OCI-LY7 (cell line): ENCODE measurements at regions not wholly inside any gene's neighbourhood (a gene's known extent, or its start where the extent isn't known, plus 50 kb on each side); places are given as distances from the start of the nearest gene placed in this dataset.

ENCODE experiments used
- CTCF ChIP-seq: fragments of 200-600 bp; sonication (generic); conservative IDR thresholded peaks from 2 replicates; pipeline ENCODE4 v1.5.1; 2014; ENCODE audit warnings: mild to moderate bottlenecking, antibody characterized with exemption, low read length, moderate library complexity, mixed read lengths
- EZH2phosphoT487 ChIP-seq: fragments of 200-600 bp; sonication (generic); IDR thresholded peaks from 2 replicates; pipeline ENCODE4 v1.6.1; 2018; ENCODE audit warnings: low read depth, borderline replicate concordance, mild to moderate bottlenecking, mixed run types, antibody characterized with exemption, low read length, moderate library complexity, mixed read lengths

- TF ChIP-seq CTCF (no peak), EZH2phosphoT487 (no peak)
Observed at GRCh38 chrX:124209792-124210576, 122.5 kb upstream of the TEX13D start.
